HCT116 (cell line): ENCODE measurements at regions not wholly inside any gene's neighbourhood (a gene's known extent, or its start where the extent isn't known, plus 50 kb on each side); places are given as distances from the start of the nearest gene placed in this dataset.

Experiments used
- ATAC-seq: fragments of 200-7000 bp; cut with Tn5 transposase; 2 replicates; pipeline ENCODE4 v1.9.1; 2020; ENCODE audit warnings: mild to moderate bottlenecking, moderate library complexity
- BruUV-seq: library from RNA; stranded (reverse); fragments of 400-500 nt; replicated peaks from 2 replicates; lab custom pipeline; 2021; lab: Mats Ljungman, UMichigan
- CTCF ChIA-PET: fragments of 300-600 bp; sonication (Branson Sonifier 250); formaldehyde crosslinking; loops from one replicate; lab custom pipeline; 2021; ENCODE audit warnings: antibody characterized with exemption; lab: Charles Lee
- POLR2A ChIA-PET: fragments of 300-600, 350-600 bp; sonication (Branson Sonifier 250); formaldehyde crosslinking; loops from one replicate; lab custom pipeline; 2021; ENCODE audit warnings: antibody characterized with exemption; lab: Charles Lee
- RAD21 ChIA-PET, 2 experiments: fragments of 300-600 bp; sonication (Branson Sonifier 250); formaldehyde crosslinking; loops; one replicate each; lab custom pipeline; 2023; ENCODE audit warnings: low total read pairs in 2 of 2; ENCODE audit not compliant: uncharacterized antibody in 2 of 2, unreplicated experiment in 2 of 2, low non-redundant PET in 1 of 2; lab: Charles Lee
- DNase-seq: peaks from one replicate; pipeline ENCODE4 v3.0.0-alpha.2; 2010; ENCODE audit warnings: low read depth, low spot score
- H2AFZ ChIP-seq: fragments of 200-600 bp; shearing (Covaris generic), sonication (generic); 2 replicates; pipeline ENCODE4 v1.6.1; 2017; ENCODE audit warnings: low read depth, mixed run types, mixed read lengths, antibody characterized with exemption, low read length; ENCODE audit not compliant: poor library complexity, severe bottlenecking
- H3K27ac ChIP-seq: 2 replicates; pipeline ENCODE4 v1.5.1; 2012; ENCODE audit warnings: low read depth, low read length
- H3K27me3 ChIP-seq: fragments of 200-600 bp; sonication (generic); 2 replicates; pipeline ENCODE4 v1.6.1; 2016; ENCODE audit warnings: mixed run types, low read length, mixed read lengths; ENCODE audit not compliant: insufficient read depth
- H3K36me3 ChIP-seq, 2 experiments: fragments of 200-500 bp in 1 of 2; fragments of 200-600 bp in 1 of 2; sonication (Bioruptor generic) in 1 of 2; sonication (generic) in 1 of 2; 2 replicates each; pipeline versions ENCODE4 v1.5.1 to v1.6.1; 2014 to 2016; ENCODE audit warnings: low read length in 2 of 2, inconsistent platforms in 1 of 2, mixed read lengths in 1 of 2, mixed run types in 1 of 2; ENCODE audit not compliant: insufficient read depth in 2 of 2, control insufficient read depth in 1 of 2
- H3K4me1 ChIP-seq, 2 experiments: fragments of 200-600 bp in 1 of 2; sonication (generic) in 1 of 2; 2 replicates each; pipeline versions ENCODE4 v1.5.1 to v1.6.1; 2012 to 2017; ENCODE audit warnings: low read length in 2 of 2, inconsistent platforms in 1 of 2, mild to moderate bottlenecking in 1 of 2, mixed read lengths in 1 of 2, mixed run types in 1 of 2, moderate library complexity in 1 of 2; ENCODE audit not compliant: insufficient read depth in 2 of 2, control insufficient read depth in 1 of 2
- H3K4me2 ChIP-seq: fragments of 200-600 bp; sonication (generic); 2 replicates; pipeline ENCODE4 v1.6.1; 2017; ENCODE audit warnings: mixed run types, low read length, mixed read lengths
- H3K4me3 ChIP-seq, 2 experiments: fragments of 200-600 bp in 1 of 2; sonication (generic) in 1 of 2; replicated peaks in 1 of 2; 2 replicates each; pipeline ENCODE4 v1.5.1; 2011 to 2016; ENCODE audit warnings: low read length in 2 of 2, control low read depth in 1 of 2, low read depth in 1 of 2, mild to moderate bottlenecking in 1 of 2, mixed read lengths in 1 of 2, mixed run types in 1 of 2
- H3K79me2 ChIP-seq: fragments of 200-600 bp; sonication (generic); 2 replicates; pipeline ENCODE4 v1.6.1; 2017; ENCODE audit warnings: mild to moderate bottlenecking, mixed run types, low read length, moderate library complexity, mixed read lengths; ENCODE audit not compliant: insufficient read depth
- H3K9ac ChIP-seq: fragments of 200-600 bp; sonication (generic); 2 replicates; pipeline ENCODE4 v1.6.1; 2016; ENCODE audit warnings: low read length, mixed read lengths
- H3K9me2 ChIP-seq: fragments of 200-600 bp; sonication (generic), shearing (Covaris generic); 2 replicates; pipeline ENCODE4 v1.6.1; 2017; ENCODE audit warnings: mixed run types, mild to moderate bottlenecking, moderate library complexity; ENCODE audit not compliant: insufficient read depth
- H3K9me3 ChIP-seq, 2 experiments: fragments of 200-500 bp in 1 of 2; fragments of 200-600 bp in 1 of 2; sonication (Bioruptor generic) in 1 of 2; sonication (generic) in 1 of 2; 2 replicates each; pipeline ENCODE4 v1.6.1; 2014 to 2017; ENCODE audit warnings: low read length in 2 of 2, mixed read lengths in 2 of 2, inconsistent platforms in 1 of 2, low read depth in 1 of 2, mild to moderate bottlenecking in 1 of 2, mixed run types in 1 of 2, moderate library complexity in 1 of 2; ENCODE audit not compliant: control insufficient read depth in 1 of 2, insufficient read depth in 1 of 2
- H4K20me1 ChIP-seq: fragments of 200-600 bp; sonication (generic), shearing (Covaris generic); 2 replicates; pipeline ENCODE4 v1.6.1; 2017; ENCODE audit warnings: mixed run types, mild to moderate bottlenecking, moderate library complexity; ENCODE audit not compliant: insufficient read depth
- CBX3 ChIP-seq: IDR thresholded peaks from 2 replicates; pipeline ENCODE4 v1.6.1; 2012; ENCODE audit warnings: low read depth
- CEBPB ChIP-seq: IDR thresholded peaks from 2 replicates; pipeline ENCODE4 v1.6.1; 2012; ENCODE audit warnings: low read depth
- ELF1 ChIP-seq: IDR thresholded peaks from 2 replicates; pipeline ENCODE4 v1.6.1; 2012; ENCODE audit warnings: low read depth, borderline replicate concordance
- EZH2 ChIP-seq: fragments of 200-600 bp; sonication (generic); IDR thresholded peaks from 2 replicates; pipeline ENCODE4 v1.6.1; 2017; ENCODE audit warnings: antibody characterized with exemption, mixed run types
- EZH2phosphoT487 ChIP-seq: fragments of 200-600 bp; IDR thresholded peaks from 2 replicates; pipeline ENCODE4 v1.6.1; 2018; ENCODE audit warnings: antibody characterized with exemption, borderline replicate concordance
- FOSL1 ChIP-seq: IDR thresholded peaks from 2 replicates; pipeline ENCODE4 v1.6.1; 2012; ENCODE audit warnings: low read depth
- POLR2A ChIP-seq: IDR thresholded peaks from 2 replicates; pipeline ENCODE4 v1.7.0; 2011; ENCODE audit warnings: borderline replicate concordance; ENCODE audit not compliant: insufficient read depth, insufficient read length; ENCODE audit errors: extremely low read depth
- RAD21 ChIP-seq: IDR thresholded peaks from 2 replicates; pipeline ENCODE4 v1.6.1; 2012; ENCODE audit warnings: low read depth, mild to moderate bottlenecking
- SIN3A ChIP-seq: IDR thresholded peaks from 2 replicates; pipeline ENCODE4 v1.6.1; 2012; ENCODE audit warnings: low read depth
- YY1 ChIP-seq: IDR thresholded peaks from 2 replicates; pipeline ENCODE4 v1.6.1; 2011; ENCODE audit warnings: low read length, low read depth, moderate library complexity, mild to moderate bottlenecking; ENCODE audit not compliant: insufficient replicate concordance; ENCODE audit errors: extremely low read depth
- intact Hi-C: fragments of 100-400 bp; cut with micrococcal nuclease; formaldehyde crosslinking; loops from 2 replicates; pipeline ENCODE4 v1.10.0; 2022
- TF ChIP-seq, protein P1 (sequence below): IDR thresholded peaks from 2 replicates; pipeline ENCODE4 v1.6.1; 2012; ENCODE audit warnings: low read depth

- no peak overlapping the region for H3K27ac ChIP-seq
- BruUV-seq = no TSS peak
- no peaks in the 10 kb centered on the region for H4K20me1 ChIP-seq
- no peak for TF ChIP-seq EZH2
- H3K27me3 ChIP-seq = peaks cover 25% of the 10 kb centered on the region
- ChIA-PET POLR2A (no interaction called here), RAD21 (no interaction called here), CTCF (interaction anchor here (1.0 kb wide), 1 partner anchor 79 kb away, joined by 3 read pairs; no protein-coding TSS in a partner anchor)
- H3K9ac ChIP-seq = no peak overlapping the region
- H3K9me2 ChIP-seq = no peaks in the 10 kb centered on the region
- intact Hi-C loops = no loop called here
- no peak overlapping the region for H3K4me2 ChIP-seq
- H3K79me2 ChIP-seq = no peaks in the 10 kb centered on the region
- no peak for DNase-seq
- H3K9me3 ChIP-seq = no peaks in the 10 kb centered on the region
- no peak for ATAC-seq
- H3K4me1 ChIP-seq = no peaks in the 10 kb centered on the region
- H2AFZ ChIP-seq = no peak overlapping the region
- H3K4me3 ChIP-seq = no peak overlapping the region
- H3K36me3 ChIP-seq = no peaks in the 10 kb centered on the region
Measured at GRCh38 chr3:8403996-8404395, 97.6 kb upstream of the LMCD1 start.

- Histone ChIP-seq H3K27ac (no peak overlapping the region), H3K36me3 (no peaks in the 10 kb centered on the region), H3K4me2 (no peak overlapping the region), H2AFZ (no peak overlapping the region), H3K9me2 (no peaks in the 10 kb centered on the region), H3K4me1 (no peaks in the 10 kb centered on the region), H3K4me3 (no peak overlapping the region), H3K27me3 (peaks cover 21% of the 10 kb centered on the region), H3K9me3 (no peaks in the 10 kb centered on the region), H3K79me2 (no peaks in the 10 kb centered on the region), H4K20me1 (no peaks in the 10 kb centered on the region), H3K9ac (no peak overlapping the region)
- ChIA-PET RAD21 (no interaction called here), CTCF (no interaction called here), POLR2A (no interaction called here)
- no TSS peak for BruUV-seq
- no peak for DNase-seq
- ATAC-seq = no peak
- no peak for TF ChIP-seq FOSL1
- no peak for TF ChIP-seq SIN3A
- TF ChIP-seq CEBPB = no peak
- no peak for TF ChIP-seq POLR2A
- TF ChIP-seq YY1 = no peak
- TF ChIP-seq ELF1 = no peak
- no peak for TF ChIP-seq EZH2phosphoT487
- no peak for TF ChIP-seq RAD21
- no peak for TF ChIP-seq CBX3
- TF ChIP-seq, protein P1, sequence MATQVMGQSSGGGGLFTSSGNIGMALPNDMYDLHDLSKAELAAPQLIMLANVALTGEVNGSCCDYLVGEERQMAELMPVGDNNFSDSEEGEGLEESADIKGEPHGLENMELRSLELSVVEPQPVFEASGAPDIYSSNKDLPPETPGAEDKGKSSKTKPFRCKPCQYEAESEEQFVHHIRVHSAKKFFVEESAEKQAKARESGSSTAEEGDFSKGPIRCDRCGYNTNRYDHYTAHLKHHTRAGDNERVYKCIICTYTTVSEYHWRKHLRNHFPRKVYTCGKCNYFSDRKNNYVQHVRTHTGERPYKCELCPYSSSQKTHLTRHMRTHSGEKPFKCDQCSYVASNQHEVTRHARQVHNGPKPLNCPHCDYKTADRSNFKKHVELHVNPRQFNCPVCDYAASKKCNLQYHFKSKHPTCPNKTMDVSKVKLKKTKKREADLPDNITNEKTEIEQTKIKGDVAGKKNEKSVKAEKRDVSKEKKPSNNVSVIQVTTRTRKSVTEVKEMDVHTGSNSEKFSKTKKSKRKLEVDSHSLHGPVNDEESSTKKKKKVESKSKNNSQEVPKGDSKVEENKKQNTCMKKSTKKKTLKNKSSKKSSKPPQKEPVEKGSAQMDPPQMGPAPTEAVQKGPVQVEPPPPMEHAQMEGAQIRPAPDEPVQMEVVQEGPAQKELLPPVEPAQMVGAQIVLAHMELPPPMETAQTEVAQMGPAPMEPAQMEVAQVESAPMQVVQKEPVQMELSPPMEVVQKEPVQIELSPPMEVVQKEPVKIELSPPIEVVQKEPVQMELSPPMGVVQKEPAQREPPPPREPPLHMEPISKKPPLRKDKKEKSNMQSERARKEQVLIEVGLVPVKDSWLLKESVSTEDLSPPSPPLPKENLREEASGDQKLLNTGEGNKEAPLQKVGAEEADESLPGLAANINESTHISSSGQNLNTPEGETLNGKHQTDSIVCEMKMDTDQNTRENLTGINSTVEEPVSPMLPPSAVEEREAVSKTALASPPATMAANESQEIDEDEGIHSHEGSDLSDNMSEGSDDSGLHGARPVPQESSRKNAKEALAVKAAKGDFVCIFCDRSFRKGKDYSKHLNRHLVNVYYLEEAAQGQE = no peak
- intact Hi-C loops = no loop called here
Measured at GRCh38 chr3:8405144-8405543, 96.5 kb upstream of the LMCD1 start.
